Lung (tissue), 11 donors: ENCODE measurements at regions not wholly inside any gene's neighbourhood (a gene's known extent, or its start where the extent isn't known, plus 50 kb on each side); places are given as distances from the start of the nearest gene placed in this dataset.

Source experiments
- ATAC-seq: fragments of 200-7000 bp; cut with Tn5 transposase; one replicate; pipeline ENCODE4 v1.9.1; 2020; ENCODE audit warnings: moderate number of reproducible peaks; ENCODE audit not compliant: insufficient read depth, low FRiP score
- DNase-seq, 3 donors: peaks; one replicate each; pipeline ENCODE4 v3.0.0-alpha.2; 2013 to 2017
- H3K27ac ChIP-seq, 2 donors: one replicate each; pipeline ENCODE4 v1.5.1; 2013; ENCODE audit warnings: mild to moderate bottlenecking in 2 of 2, moderate library complexity in 2 of 2, control low read depth in 1 of 2, inconsistent platforms in 1 of 2, low read depth in 1 of 2, low read length in 1 of 2
- H3K27me3 ChIP-seq, 3 donors: one replicate each; pipeline ENCODE4 v1.5.1; 2013; ENCODE audit warnings: low read length in 2 of 3; ENCODE audit not compliant: control insufficient read depth in 3 of 3, insufficient read depth in 3 of 3
- H3K36me3 ChIP-seq, 4 donors: one replicate each; pipeline ENCODE4 v1.5.1; 2013; ENCODE audit warnings: low read length in 4 of 4, mild to moderate bottlenecking in 1 of 4, moderate library complexity in 1 of 4; ENCODE audit not compliant: control insufficient read depth in 4 of 4, insufficient read depth in 4 of 4
- H3K4me1 ChIP-seq, 5 donors: one replicate each; pipeline ENCODE4 v1.5.1; 2013; ENCODE audit warnings: low read length in 5 of 5, mild to moderate bottlenecking in 2 of 5, moderate library complexity in 1 of 5; ENCODE audit not compliant: control insufficient read depth in 5 of 5, insufficient read depth in 5 of 5
- H3K4me3 ChIP-seq: one replicate; pipeline ENCODE4 v1.5.1; 2013; ENCODE audit warnings: mild to moderate bottlenecking, control low read depth, moderate library complexity
- H3K9ac ChIP-seq, 2 donors: one replicate each; pipeline ENCODE4 v1.5.1; 2013; ENCODE audit warnings: low read length in 2 of 2, control low read depth in 1 of 2; ENCODE audit not compliant: insufficient read depth in 1 of 2
- H3K9me3 ChIP-seq, 4 donors: one replicate each; pipeline ENCODE4 v1.5.1; 2013; ENCODE audit warnings: low read length in 3 of 4, mild to moderate bottlenecking in 1 of 4, moderate library complexity in 1 of 4; ENCODE audit not compliant: control insufficient read depth in 4 of 4, insufficient read depth in 3 of 4
- WGBS, 2 donors: extraction: QIAGEN DNeasy Blood & Tissue Kit; methylation state at CpG; one replicate each; pipeline ENCODE4 v1.1.7; 2013; 5-methylcytosine and 5-hydroxymethylcytosine counted together
- TF ChIP-seq, protein P1 (sequence below): IDR thresholded peaks from 2 replicates; pipeline ENCODE4 v1.5.1; 2012; ENCODE audit warnings: mild to moderate bottlenecking; ENCODE audit errors: control extremely low read depth, extremely low read depth
- donor health status: control.
- donor health status: control.
- donor health status: Bipolar disorder and iron deficiency.
- donor health status: healthy.
- donor health status: DM: yes; HTN: yes; CAD: no.

DNA sequence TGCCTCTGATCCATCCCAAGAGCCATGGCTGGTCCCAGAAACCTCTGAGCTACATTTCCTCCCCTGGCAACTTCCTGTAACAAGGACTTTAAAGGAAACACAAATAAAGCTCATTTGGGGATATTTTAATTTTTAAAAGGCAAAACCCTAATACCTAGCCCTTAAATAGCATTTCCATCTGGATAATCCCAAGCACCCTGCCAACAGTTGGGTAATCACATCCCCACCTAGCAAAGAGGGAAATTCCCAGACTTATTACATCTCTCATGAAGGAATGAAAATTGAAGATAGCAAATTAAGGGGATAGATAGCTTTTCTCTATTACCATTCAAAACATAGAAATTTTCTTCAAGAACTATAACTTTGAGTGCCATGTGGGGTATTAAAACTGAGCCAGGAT lies 213.7 kb upstream of the BMP4 start:
- Histone ChIP-seq H3K9me3 (no peaks in the 10 kb centered on the region), H3K27ac (no peak overlapping the region), H3K27me3 (no peaks in the 10 kb centered on the region), H3K36me3 (no peaks in the 10 kb centered on the region), H3K4me3 (no peak overlapping the region), H3K9ac (no peak overlapping the region), H3K4me1 (peaks cover 0 to 32% (median 19%) of the 10 kb centered on the region in 5 donors)
- DNase-seq (no peak), ATAC-seq (no peak)
- TF ChIP-seq, protein P1, sequence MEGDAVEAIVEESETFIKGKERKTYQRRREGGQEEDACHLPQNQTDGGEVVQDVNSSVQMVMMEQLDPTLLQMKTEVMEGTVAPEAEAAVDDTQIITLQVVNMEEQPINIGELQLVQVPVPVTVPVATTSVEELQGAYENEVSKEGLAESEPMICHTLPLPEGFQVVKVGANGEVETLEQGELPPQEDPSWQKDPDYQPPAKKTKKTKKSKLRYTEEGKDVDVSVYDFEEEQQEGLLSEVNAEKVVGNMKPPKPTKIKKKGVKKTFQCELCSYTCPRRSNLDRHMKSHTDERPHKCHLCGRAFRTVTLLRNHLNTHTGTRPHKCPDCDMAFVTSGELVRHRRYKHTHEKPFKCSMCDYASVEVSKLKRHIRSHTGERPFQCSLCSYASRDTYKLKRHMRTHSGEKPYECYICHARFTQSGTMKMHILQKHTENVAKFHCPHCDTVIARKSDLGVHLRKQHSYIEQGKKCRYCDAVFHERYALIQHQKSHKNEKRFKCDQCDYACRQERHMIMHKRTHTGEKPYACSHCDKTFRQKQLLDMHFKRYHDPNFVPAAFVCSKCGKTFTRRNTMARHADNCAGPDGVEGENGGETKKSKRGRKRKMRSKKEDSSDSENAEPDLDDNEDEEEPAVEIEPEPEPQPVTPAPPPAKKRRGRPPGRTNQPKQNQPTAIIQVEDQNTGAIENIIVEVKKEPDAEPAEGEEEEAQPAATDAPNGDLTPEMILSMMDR, result no peak

DNA sequence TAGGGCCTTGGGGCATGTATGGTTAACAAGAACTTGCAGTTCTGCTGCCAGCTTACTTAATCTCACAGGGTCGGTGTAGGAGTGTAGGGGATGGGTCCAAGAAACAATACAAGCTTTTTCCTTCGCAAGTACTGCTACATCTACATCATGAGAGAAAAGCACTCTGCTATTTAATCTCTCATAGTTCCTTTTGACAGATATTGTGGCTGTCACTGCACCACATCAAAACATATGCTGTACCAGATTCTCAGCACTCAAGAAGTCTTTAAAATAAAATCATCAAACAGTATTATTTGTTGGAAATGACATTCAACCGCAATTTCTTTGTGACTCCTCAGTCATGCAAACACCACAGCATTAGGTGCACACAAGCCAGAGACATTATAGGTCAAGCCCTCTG lies 215.5 kb upstream of the BMP4 start:
- DNase-seq (no peak), ATAC-seq (no peak)
- peaks cover 0 to 42% (median 21%) of the 10 kb centered on the region in 5 donors for H3K4me1 ChIP-seq
- TF ChIP-seq, protein P1, result no peak
- no peaks in the 10 kb centered on the region for H3K27me3 ChIP-seq
- 70 to 83% methylated on average over 3 of the region's 3 CpGs for WGBS, 2 donors
- no peak overlapping the region for H3K4me3 ChIP-seq
- H3K9me3 ChIP-seq, result no peaks in the 10 kb centered on the region
- H3K9ac ChIP-seq, result no peak overlapping the region
- H3K27ac ChIP-seq, result no peak overlapping the region
- no peaks in the 10 kb centered on the region for H3K36me3 ChIP-seq

DNA sequence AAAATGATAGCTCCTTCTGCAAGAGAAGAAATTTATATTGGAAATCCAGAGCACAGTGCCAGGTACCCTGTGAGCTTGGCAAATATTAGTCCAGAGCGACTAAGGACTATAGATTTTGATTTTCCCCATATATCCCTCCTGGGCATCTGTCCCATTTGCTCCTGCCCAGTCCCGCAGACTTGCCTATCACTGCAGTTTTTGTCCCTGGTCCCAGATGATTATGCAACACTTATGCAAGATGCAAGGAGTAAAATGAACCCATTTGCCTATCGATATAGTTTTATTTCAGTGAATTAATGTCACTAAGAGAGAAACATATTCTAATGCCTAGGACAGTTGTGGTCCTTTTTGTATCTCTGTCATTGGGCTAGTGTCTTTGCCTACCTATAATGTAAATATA lies 215.9 kb upstream of the BMP4 start:
- Histone ChIP-seq H3K9ac (no peak overlapping the region), H3K27ac (no peak overlapping the region), H3K4me1 (peaks cover 0 to 46% (median 24%) of the 10 kb centered on the region in 5 donors), H3K4me3 (no peak overlapping the region), H3K9me3 (no peaks in the 10 kb centered on the region), H3K27me3 (no peaks in the 10 kb centered on the region), H3K36me3 (no peaks in the 10 kb centered on the region)
- ATAC-seq (no peak), DNase-seq (peak in 2 of 3 donors; percentile 32 to 54)
- WGBS, 2 donors, result 66 to 87% methylated on average over 3 of the region's 3 CpGs
- TF ChIP-seq, protein P1, result no peak

DNA sequence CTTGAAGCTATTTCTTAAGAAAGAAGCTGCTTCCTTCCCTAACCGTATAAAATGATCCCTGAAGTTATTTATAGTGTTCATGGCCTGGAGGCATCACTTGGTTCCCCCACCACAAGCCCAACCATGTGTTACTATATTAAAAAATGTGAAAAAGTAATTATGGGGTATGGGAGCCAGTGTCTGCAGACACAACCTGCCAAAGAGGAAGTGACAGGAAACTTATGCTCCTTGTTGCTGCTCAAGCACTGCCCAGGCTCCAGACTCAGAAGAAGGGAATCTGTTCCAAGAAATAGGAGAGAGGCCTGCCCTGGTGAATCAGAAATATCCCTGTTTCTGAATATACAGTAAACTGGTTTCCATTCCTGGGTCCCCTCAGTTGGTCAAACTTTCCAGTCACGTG lies 217.2 kb upstream of the BMP4 start:
- Histone ChIP-seq H3K9ac (no peak overlapping the region), H3K36me3 (no peaks in the 10 kb centered on the region), H3K27me3 (no peaks in the 10 kb centered on the region), H3K4me1 (peaks cover 0 to 59% (median 31%) of the 10 kb centered on the region in 5 donors), H3K9me3 (no peaks in the 10 kb centered on the region), H3K4me3 (no peak overlapping the region), H3K27ac (peak overlapping the region in 1 of 2 donors; percentile 10)
- WGBS, 2 donors, result 34 to 47% methylated on average over 2 of the region's 2 CpGs
- ATAC-seq, result no peak
- DNase-seq, result peak; percentile 49 to 87 (median 80)
- TF ChIP-seq, protein P1, result no peak
